ENCODE measurements at regions not wholly inside any gene's neighbourhood (a gene's known extent, or its start where the extent isn't known, plus 50 kb on each side); places are given as distances from the start of the nearest gene placed in this dataset.

DNA sequence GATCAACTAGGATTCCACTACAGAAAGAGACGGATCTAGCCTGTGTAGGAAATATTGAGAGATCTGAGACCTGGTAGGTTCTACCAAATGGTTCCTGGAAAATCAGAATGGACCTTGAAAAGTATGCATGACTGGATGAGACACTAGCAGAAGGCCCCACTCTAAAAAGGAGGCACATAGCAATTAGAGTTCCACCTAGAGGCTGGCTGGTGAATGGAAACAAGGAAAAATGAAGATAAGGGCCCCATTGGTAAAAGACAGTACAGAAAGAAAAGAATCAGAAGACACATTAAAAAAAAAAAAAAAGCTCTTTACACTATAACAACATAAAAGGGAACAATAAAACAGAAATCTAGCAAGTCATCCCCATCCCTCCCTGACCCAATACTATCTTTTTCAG, 518.5 kb downstream of the NR2F1-AS1 start:
- DNase-seq (no peak), ATAC-seq (no peak)
- H3K4me1 Mint-ChIP-seq: no peaks in the 10 kb centered on the region
- H3K27ac Mint-ChIP-seq: no peak overlapping the region
- H3K4me3 Mint-ChIP-seq: no peak overlapping the region
- POLR2A ChIA-PET: no interaction called here
- H3K36me3 Mint-ChIP-seq: no peaks in the 10 kb centered on the region
- peaks cover 0 to 12% (median 0%) of the 10 kb centered on the region in 9 donors for H3K9me3 Mint-ChIP-seq
- H3K27me3 Mint-ChIP-seq: no peaks in the 10 kb centered on the region

DNA sequence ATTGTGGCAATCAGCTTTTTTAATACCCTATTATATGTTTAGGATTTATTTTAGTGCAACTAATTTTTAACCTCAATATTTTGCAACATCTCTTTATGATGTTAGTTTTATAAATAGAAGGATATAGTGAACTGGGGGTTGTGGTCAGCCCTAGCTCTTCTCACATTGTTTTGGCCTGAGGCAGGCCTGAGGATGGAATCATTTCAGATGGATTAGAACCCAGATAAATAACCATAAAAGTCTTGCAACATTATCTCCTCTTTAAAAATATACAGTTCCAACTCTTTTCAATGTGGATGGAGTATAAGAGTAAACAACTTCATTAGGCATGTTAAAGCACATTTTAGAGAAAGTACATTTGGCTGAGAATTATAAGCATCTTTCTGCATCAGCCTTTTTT, 522.7 kb downstream of the NR2F1-AS1 start:
- no peak for DNase-seq

DNA sequence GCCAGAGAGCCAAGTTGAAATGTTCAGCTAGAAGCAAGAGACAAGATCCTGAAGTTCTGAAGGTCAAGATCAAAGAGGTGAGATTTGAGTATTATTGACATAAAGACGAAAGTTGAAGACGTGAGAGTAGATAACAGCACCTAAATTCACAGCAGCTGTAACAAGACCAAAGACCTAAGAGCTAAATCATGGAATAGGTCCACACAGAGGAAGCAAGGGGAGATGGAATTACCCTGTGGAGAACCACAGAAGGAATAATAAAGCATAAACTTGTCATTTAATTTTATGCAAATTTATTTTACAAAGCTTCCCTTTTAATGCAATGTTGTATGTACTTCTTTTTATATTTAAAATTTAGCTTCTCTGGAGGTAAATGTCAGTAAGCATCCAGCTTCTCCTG, 523.7 kb downstream of the NR2F1-AS1 start:
- Mint-ChIP-seq H3K4me3 (no peak overlapping the region), H3K4me1 (no peaks in the 10 kb centered on the region), H3K9me3 (peaks cover 0 to 4% (median 0%) of the 10 kb centered on the region in 9 donors), H3K36me3 (no peaks in the 10 kb centered on the region), H3K27ac (no peak overlapping the region), H3K27me3 (no peaks in the 10 kb centered on the region)
- POLR2A ChIA-PET: no interaction called here
- ATAC-seq: no peak
- DNase-seq: no peak

More for the DNA sequence above, 522.7 kb downstream of the NR2F1-AS1 start:
- Mint-ChIP-seq H3K36me3 (no peaks in the 10 kb centered on the region), H3K4me3 (no peak overlapping the region), H3K27me3 (no peaks in the 10 kb centered on the region), H3K27ac (no peak overlapping the region), H3K4me1 (no peaks in the 10 kb centered on the region), H3K9me3 (peaks cover 0 to 4% (median 0%) of the 10 kb centered on the region in 9 donors)
- no peak for ATAC-seq
- POLR2A ChIA-PET: no interaction called here

- Mint-ChIP-seq H3K36me3 (no peaks in the 10 kb centered on the region), H3K27ac (no peak overlapping the region), H3K4me3 (no peak overlapping the region), H3K9me3 (peaks cover 0 to 4% (median 0%) of the 10 kb centered on the region in 9 donors), H3K4me1 (no peaks in the 10 kb centered on the region), H3K27me3 (no peaks in the 10 kb centered on the region)
- DNase-seq (no peak), ATAC-seq (no peak)
- POLR2A ChIA-PET: no interaction called here
Measured at GRCh38 chr5:93055971-93056370, 525.0 kb downstream of the NR2F1-AS1 start.

- no peak overlapping the region for H3K4me3 Mint-ChIP-seq
- DNase-seq (no peak), ATAC-seq (no peak)
- no peaks in the 10 kb centered on the region for H3K36me3 Mint-ChIP-seq
- no peaks in the 10 kb centered on the region for H3K4me1 Mint-ChIP-seq
- peaks cover 0 to 4% (median 0%) of the 10 kb centered on the region in 9 donors for H3K9me3 Mint-ChIP-seq
- POLR2A ChIA-PET: no interaction called here
- no peak overlapping the region for H3K27ac Mint-ChIP-seq
- no peaks in the 10 kb centered on the region for H3K27me3 Mint-ChIP-seq
Measured at GRCh38 chr5:93055561-93055960, 525.5 kb downstream of the NR2F1-AS1 start.

DNA sequence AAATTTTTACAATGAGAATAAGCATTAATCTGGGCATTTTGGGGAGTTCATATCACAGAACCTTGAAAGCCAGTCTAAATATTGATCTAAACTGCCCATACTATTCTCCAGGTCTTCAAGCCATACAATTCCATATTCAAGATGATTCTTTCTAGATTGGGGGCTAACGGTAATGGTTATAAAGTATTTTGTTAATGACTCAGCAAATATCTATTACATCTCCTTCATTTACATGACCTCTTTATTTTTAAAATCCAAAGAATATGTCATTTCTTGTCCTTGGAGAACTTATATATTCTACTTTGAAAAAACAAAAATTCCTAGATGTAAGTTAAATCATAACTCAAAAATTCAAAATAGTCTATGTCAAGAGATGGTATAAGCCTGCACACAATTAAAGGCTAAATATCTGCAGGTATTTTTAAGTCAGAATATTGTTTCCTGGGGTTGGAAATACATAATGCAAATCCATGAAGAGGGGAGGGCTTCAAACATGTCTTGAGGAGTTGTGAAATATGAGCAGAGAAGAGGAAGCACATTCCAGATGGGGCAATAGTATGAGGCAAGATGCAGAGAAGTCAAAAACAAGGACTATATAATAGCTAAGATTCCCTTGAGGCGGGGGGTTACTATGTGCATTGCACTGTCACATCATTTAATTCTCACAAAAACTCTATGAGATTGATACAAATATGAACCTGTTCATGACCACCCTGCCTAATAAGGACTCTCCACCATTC, 526.4 kb downstream of the NR2F1-AS1 start:
- DNase-seq: no peak
- Mint-ChIP-seq H3K9me3 (peaks cover 0 to 4% (median 0%) of the 10 kb centered on the region in 9 donors), H3K4me3 (no peak overlapping the region), H3K36me3 (no peaks in the 10 kb centered on the region), H3K27ac (no peak overlapping the region), H3K4me1 (no peaks in the 10 kb centered on the region), H3K27me3 (no peaks in the 10 kb centered on the region)
- POLR2A ChIA-PET: no interaction called here
- no peak for ATAC-seq

- Mint-ChIP-seq H3K9me3 (peaks cover 0 to 4% (median 0%) of the 10 kb centered on the region in 9 donors), H3K27ac (no peak overlapping the region), H3K36me3 (no peaks in the 10 kb centered on the region), H3K4me1 (no peaks in the 10 kb centered on the region), H3K27me3 (no peaks in the 10 kb centered on the region), H3K4me3 (no peak overlapping the region)
- ATAC-seq (no peak), DNase-seq (no peak)
- POLR2A ChIA-PET: no interaction called here
Measured at GRCh38 chr5:93053825-93054224, 527.2 kb downstream of the NR2F1-AS1 start.

- no peak overlapping the region for H3K4me3 Mint-ChIP-seq
- POLR2A ChIA-PET: no interaction called here
- no peaks in the 10 kb centered on the region for H3K4me1 Mint-ChIP-seq
- H3K27me3 Mint-ChIP-seq: no peaks in the 10 kb centered on the region
- DNase-seq (no peak), ATAC-seq (no peak)
- H3K36me3 Mint-ChIP-seq: no peaks in the 10 kb centered on the region
- no peak overlapping the region for H3K27ac Mint-ChIP-seq
- peaks cover 0 to 2% (median 0%) of the 10 kb centered on the region in 9 donors for H3K9me3 Mint-ChIP-seq
Measured at GRCh38 chr5:93048858-93049257, 532.2 kb downstream of the NR2F1-AS1 start.

DNA sequence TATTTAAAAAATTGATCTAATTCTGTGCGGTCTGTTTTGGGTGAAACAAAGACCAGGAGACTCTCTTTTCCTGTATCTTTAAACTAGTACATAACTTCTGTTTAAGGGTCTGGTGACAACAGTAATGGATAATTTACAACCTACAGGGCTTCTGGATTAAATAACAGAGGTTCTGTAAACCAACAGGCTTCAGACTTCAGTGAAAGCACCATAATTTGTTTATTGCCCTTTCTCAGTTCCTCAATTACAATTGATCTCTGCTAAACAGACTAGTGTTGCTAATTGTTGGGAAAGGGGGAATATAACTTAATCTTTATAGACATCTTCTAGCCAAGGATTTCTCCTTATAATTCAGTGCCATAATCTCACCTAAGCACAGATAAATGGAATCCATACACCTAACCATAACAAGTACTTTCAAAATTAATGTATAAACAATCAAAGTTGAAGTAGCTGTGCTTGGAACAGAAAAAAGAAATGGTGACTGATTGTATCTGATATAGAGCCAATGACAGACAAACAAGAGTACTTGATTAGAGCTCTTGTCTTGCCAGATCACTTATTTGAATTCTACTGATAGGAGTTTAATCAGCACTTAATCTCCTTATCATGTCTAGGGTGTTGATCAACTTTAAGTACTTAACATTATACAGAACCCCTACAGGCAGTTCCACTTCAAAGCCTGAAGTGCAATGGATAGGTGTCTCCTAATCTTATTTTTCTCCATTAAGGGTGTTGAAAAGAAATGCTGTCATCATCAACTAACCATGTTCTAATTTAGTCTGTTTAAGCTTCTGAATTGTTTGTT, 536.0 kb downstream of the NR2F1-AS1 start:
- DNase-seq: no peak
- POLR2A ChIA-PET: no interaction called here
- no peak overlapping the region for H3K4me3 Mint-ChIP-seq
- no peak overlapping the region for H3K27ac Mint-ChIP-seq
- H3K4me1 Mint-ChIP-seq: no peaks in the 10 kb centered on the region
- H3K9me3 Mint-ChIP-seq: peaks cover 0 to 4% (median 0%) of the 10 kb centered on the region in 9 donors
- no peaks in the 10 kb centered on the region for H3K27me3 Mint-ChIP-seq
- H3K36me3 Mint-ChIP-seq: no peaks in the 10 kb centered on the region
- no peak for ATAC-seq

DNA sequence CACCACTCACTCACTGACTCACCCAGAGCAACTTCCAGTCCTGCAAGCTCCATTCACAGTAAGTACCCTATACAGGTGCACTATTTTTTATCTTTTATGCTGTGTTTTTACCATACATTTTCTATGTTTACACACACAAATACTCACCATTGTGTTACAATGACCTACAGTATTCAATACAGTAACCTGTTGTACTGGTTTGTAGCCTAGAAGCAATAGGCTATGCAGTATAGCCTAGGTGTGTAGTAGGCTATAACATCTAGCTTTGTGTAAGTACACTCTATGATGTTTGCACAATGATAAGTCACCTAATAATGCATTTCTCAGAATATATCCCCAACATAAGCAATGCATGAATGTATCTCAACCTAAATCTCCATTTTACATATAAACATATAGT, 541.1 kb downstream of the NR2F1-AS1 start:
- H3K4me3 Mint-ChIP-seq: no peak overlapping the region
- no peak for DNase-seq
- no peak overlapping the region for H3K27ac Mint-ChIP-seq
- ATAC-seq: no peak
- no peaks in the 10 kb centered on the region for H3K36me3 Mint-ChIP-seq
- peaks cover 0 to 10% (median 0%) of the 10 kb centered on the region in 9 donors for H3K9me3 Mint-ChIP-seq
- POLR2A ChIA-PET: no interaction called here
- H3K27me3 Mint-ChIP-seq: no peaks in the 10 kb centered on the region
- H3K4me1 Mint-ChIP-seq: no peaks in the 10 kb centered on the region

GRCh38 chr5:93034621-93035590, 546.1 kb downstream of the NR2F1-AS1 start:
- H3K27me3 Mint-ChIP-seq: no peaks in the 10 kb centered on the region
- no peak overlapping the region for H3K4me3 Mint-ChIP-seq
- POLR2A ChIA-PET: no interaction called here
- H3K36me3 Mint-ChIP-seq: no peaks in the 10 kb centered on the region
- no peaks in the 10 kb centered on the region for H3K4me1 Mint-ChIP-seq
- H3K9me3 Mint-ChIP-seq: peaks cover 0 to 10% (median 0%) of the 10 kb centered on the region in 9 donors
- no peak for DNase-seq
- no peak overlapping the region for H3K27ac Mint-ChIP-seq
- no peak for ATAC-seq

- peaks cover 0 to 3% (median 0%) of the 10 kb centered on the region in 5 donors for H3K27me3 Mint-ChIP-seq
- H3K9me3 Mint-ChIP-seq: peaks cover 0 to 15% (median 0%) of the 10 kb centered on the region in 9 donors
- H3K27ac Mint-ChIP-seq: no peak overlapping the region
- no peak for ATAC-seq
- no peaks in the 10 kb centered on the region for H3K4me1 Mint-ChIP-seq
- no peak overlapping the region for H3K4me3 Mint-ChIP-seq
- POLR2A ChIA-PET: no interaction called here
- no peak for DNase-seq
- no peaks in the 10 kb centered on the region for H3K36me3 Mint-ChIP-seq
Measured at GRCh38 chr5:93022796-93023447, 558.1 kb downstream of the NR2F1-AS1 start.
